HCT116 (cell line): ENCODE measurements at regions not wholly inside any gene's neighbourhood (a gene's known extent, or its start where the extent isn't known, plus 50 kb on each side); places are given as distances from the start of the nearest gene placed in this dataset.

Source experiments
- ATAC-seq: fragments of 200-7000 bp; cut with Tn5 transposase; 2 replicates; pipeline ENCODE4 v1.9.1; 2020; ENCODE audit warnings: mild to moderate bottlenecking, moderate library complexity
- BruUV-seq: library from RNA; stranded (reverse); fragments of 400-500 nt; replicated peaks from 2 replicates; lab custom pipeline; 2021; lab: Mats Ljungman, UMichigan
- CTCF ChIA-PET: fragments of 300-600 bp; sonication (Branson Sonifier 250); formaldehyde crosslinking; loops from one replicate; lab custom pipeline; 2021; ENCODE audit warnings: antibody characterized with exemption; lab: Charles Lee
- POLR2A ChIA-PET: fragments of 300-600, 350-600 bp; sonication (Branson Sonifier 250); formaldehyde crosslinking; loops from one replicate; lab custom pipeline; 2021; ENCODE audit warnings: antibody characterized with exemption; lab: Charles Lee
- RAD21 ChIA-PET, 2 experiments: fragments of 300-600 bp; sonication (Branson Sonifier 250); formaldehyde crosslinking; loops; one replicate each; lab custom pipeline; 2023; ENCODE audit warnings: low total read pairs in 2 of 2; ENCODE audit not compliant: uncharacterized antibody in 2 of 2, unreplicated experiment in 2 of 2, low non-redundant PET in 1 of 2; lab: Charles Lee
- DNase-seq: peaks from one replicate; pipeline ENCODE4 v3.0.0-alpha.2; 2010; ENCODE audit warnings: low read depth, low spot score
- H2AFZ ChIP-seq: fragments of 200-600 bp; shearing (Covaris generic), sonication (generic); 2 replicates; pipeline ENCODE4 v1.6.1; 2017; ENCODE audit warnings: low read depth, mixed run types, mixed read lengths, antibody characterized with exemption, low read length; ENCODE audit not compliant: poor library complexity, severe bottlenecking
- H3K27ac ChIP-seq: 2 replicates; pipeline ENCODE4 v1.5.1; 2012; ENCODE audit warnings: low read depth, low read length
- H3K27me3 ChIP-seq: fragments of 200-600 bp; sonication (generic); 2 replicates; pipeline ENCODE4 v1.6.1; 2016; ENCODE audit warnings: mixed run types, low read length, mixed read lengths; ENCODE audit not compliant: insufficient read depth
- H3K36me3 ChIP-seq, 2 experiments: fragments of 200-500 bp in 1 of 2; fragments of 200-600 bp in 1 of 2; sonication (Bioruptor generic) in 1 of 2; sonication (generic) in 1 of 2; 2 replicates each; pipeline versions ENCODE4 v1.5.1 to v1.6.1; 2014 to 2016; ENCODE audit warnings: low read length in 2 of 2, inconsistent platforms in 1 of 2, mixed read lengths in 1 of 2, mixed run types in 1 of 2; ENCODE audit not compliant: insufficient read depth in 2 of 2, control insufficient read depth in 1 of 2
- H3K4me1 ChIP-seq, 2 experiments: fragments of 200-600 bp in 1 of 2; sonication (generic) in 1 of 2; 2 replicates each; pipeline versions ENCODE4 v1.5.1 to v1.6.1; 2012 to 2017; ENCODE audit warnings: low read length in 2 of 2, inconsistent platforms in 1 of 2, mild to moderate bottlenecking in 1 of 2, mixed read lengths in 1 of 2, mixed run types in 1 of 2, moderate library complexity in 1 of 2; ENCODE audit not compliant: insufficient read depth in 2 of 2, control insufficient read depth in 1 of 2
- H3K4me2 ChIP-seq: fragments of 200-600 bp; sonication (generic); 2 replicates; pipeline ENCODE4 v1.6.1; 2017; ENCODE audit warnings: mixed run types, low read length, mixed read lengths
- H3K4me3 ChIP-seq, 2 experiments: fragments of 200-600 bp in 1 of 2; sonication (generic) in 1 of 2; replicated peaks in 1 of 2; 2 replicates each; pipeline ENCODE4 v1.5.1; 2011 to 2016; ENCODE audit warnings: low read length in 2 of 2, control low read depth in 1 of 2, low read depth in 1 of 2, mild to moderate bottlenecking in 1 of 2, mixed read lengths in 1 of 2, mixed run types in 1 of 2
- H3K79me2 ChIP-seq: fragments of 200-600 bp; sonication (generic); 2 replicates; pipeline ENCODE4 v1.6.1; 2017; ENCODE audit warnings: mild to moderate bottlenecking, mixed run types, low read length, moderate library complexity, mixed read lengths; ENCODE audit not compliant: insufficient read depth
- H3K9ac ChIP-seq: fragments of 200-600 bp; sonication (generic); 2 replicates; pipeline ENCODE4 v1.6.1; 2016; ENCODE audit warnings: low read length, mixed read lengths
- H3K9me2 ChIP-seq: fragments of 200-600 bp; sonication (generic), shearing (Covaris generic); 2 replicates; pipeline ENCODE4 v1.6.1; 2017; ENCODE audit warnings: mixed run types, mild to moderate bottlenecking, moderate library complexity; ENCODE audit not compliant: insufficient read depth
- H3K9me3 ChIP-seq, 2 experiments: fragments of 200-500 bp in 1 of 2; fragments of 200-600 bp in 1 of 2; sonication (Bioruptor generic) in 1 of 2; sonication (generic) in 1 of 2; 2 replicates each; pipeline ENCODE4 v1.6.1; 2014 to 2017; ENCODE audit warnings: low read length in 2 of 2, mixed read lengths in 2 of 2, inconsistent platforms in 1 of 2, low read depth in 1 of 2, mild to moderate bottlenecking in 1 of 2, mixed run types in 1 of 2, moderate library complexity in 1 of 2; ENCODE audit not compliant: control insufficient read depth in 1 of 2, insufficient read depth in 1 of 2
- H4K20me1 ChIP-seq: fragments of 200-600 bp; sonication (generic), shearing (Covaris generic); 2 replicates; pipeline ENCODE4 v1.6.1; 2017; ENCODE audit warnings: mixed run types, mild to moderate bottlenecking, moderate library complexity; ENCODE audit not compliant: insufficient read depth
- CBX3 ChIP-seq: IDR thresholded peaks from 2 replicates; pipeline ENCODE4 v1.6.1; 2012; ENCODE audit warnings: low read depth
- CEBPB ChIP-seq: IDR thresholded peaks from 2 replicates; pipeline ENCODE4 v1.6.1; 2012; ENCODE audit warnings: low read depth
- CTCF ChIP-seq, 3 experiments: fragments of 200-600 bp in 1 of 3; sonication (generic) in 1 of 3; IDR thresholded peaks in 2 of 3; conservative IDR thresholded peaks in 1 of 3; 2 replicates each; pipeline ENCODE4 v1.5.1; 2012 to 2017; ENCODE audit warnings: low read depth in 2 of 3, low read length in 2 of 3, antibody characterized with exemption in 1 of 3, borderline replicate concordance in 1 of 3, control low read depth in 1 of 3, mild to moderate bottlenecking in 1 of 3, mixed read lengths in 1 of 3, mixed run types in 1 of 3, moderate library complexity in 1 of 3; ENCODE audit not compliant: insufficient read depth in 1 of 3
- EGR1 ChIP-seq: IDR thresholded peaks from 2 replicates; pipeline ENCODE4 v1.6.1; 2012; ENCODE audit warnings: low read depth
- EZH2 ChIP-seq: fragments of 200-600 bp; sonication (generic); IDR thresholded peaks from 2 replicates; pipeline ENCODE4 v1.6.1; 2017; ENCODE audit warnings: antibody characterized with exemption, mixed run types
- EZH2phosphoT487 ChIP-seq: fragments of 200-600 bp; IDR thresholded peaks from 2 replicates; pipeline ENCODE4 v1.6.1; 2018; ENCODE audit warnings: antibody characterized with exemption, borderline replicate concordance
- FOSL1 ChIP-seq: IDR thresholded peaks from 2 replicates; pipeline ENCODE4 v1.6.1; 2012; ENCODE audit warnings: low read depth
- MAX ChIP-seq: IDR thresholded peaks from 2 replicates; pipeline ENCODE4 v1.6.1; 2012
- POLR2A ChIP-seq: IDR thresholded peaks from 2 replicates; pipeline ENCODE4 v1.7.0; 2011; ENCODE audit warnings: borderline replicate concordance; ENCODE audit not compliant: insufficient read depth, insufficient read length; ENCODE audit errors: extremely low read depth
- RAD21 ChIP-seq: IDR thresholded peaks from 2 replicates; pipeline ENCODE4 v1.6.1; 2012; ENCODE audit warnings: low read depth, mild to moderate bottlenecking
- SIN3A ChIP-seq: IDR thresholded peaks from 2 replicates; pipeline ENCODE4 v1.6.1; 2012; ENCODE audit warnings: low read depth
- SP1 ChIP-seq: IDR thresholded peaks from 2 replicates; pipeline ENCODE4 v1.6.1; 2012; ENCODE audit warnings: low read depth
- SRF ChIP-seq: IDR thresholded peaks from 2 replicates; pipeline ENCODE4 v1.6.1; 2012; ENCODE audit warnings: low read depth
- TCF7L2 ChIP-seq: IDR thresholded peaks from 2 replicates; pipeline ENCODE4 v1.7.0; 2011; ENCODE audit warnings: borderline replicate concordance, inconsistent platforms; ENCODE audit not compliant: insufficient read depth, insufficient read length; ENCODE audit errors: extremely low read depth
- YY1 ChIP-seq: IDR thresholded peaks from 2 replicates; pipeline ENCODE4 v1.6.1; 2011; ENCODE audit warnings: low read length, low read depth, moderate library complexity, mild to moderate bottlenecking; ENCODE audit not compliant: insufficient replicate concordance; ENCODE audit errors: extremely low read depth
- ZFX ChIP-seq: fragments of 450-650 bp; IDR thresholded peaks from 2 replicates; pipeline ENCODE4 v1.6.1; 2017
- intact Hi-C: fragments of 100-400 bp; cut with micrococcal nuclease; formaldehyde crosslinking; loops from 2 replicates; pipeline ENCODE4 v1.10.0; 2022
- TF ChIP-seq, protein P1 (sequence below): IDR thresholded peaks from 2 replicates; pipeline ENCODE4 v1.6.1; 2012
- TF ChIP-seq, protein P2 (sequence below): IDR thresholded peaks from 2 replicates; pipeline ENCODE4 v1.6.1; 2012; ENCODE audit warnings: low read depth

GRCh38 chr16:88131966-88132365 lies 180.7 kb downstream of the BANP start:
- no peak for ATAC-seq
- H2AFZ ChIP-seq = no peak overlapping the region
- no peak overlapping the region for H3K4me2 ChIP-seq
- H3K27ac ChIP-seq = no peak overlapping the region
- no peaks in the 10 kb centered on the region for H3K9me2 ChIP-seq
- no peaks in the 10 kb centered on the region for H3K4me1 ChIP-seq
- H3K27me3 ChIP-seq = no peaks in the 10 kb centered on the region
- POLR2A ChIA-PET = no interaction called here
- H3K4me3 ChIP-seq = no peak overlapping the region
- no peaks in the 10 kb centered on the region for H4K20me1 ChIP-seq
- RAD21 ChIA-PET = no interaction called here
- CTCF ChIA-PET = no interaction called here
- no peaks in the 10 kb centered on the region for H3K9me3 ChIP-seq
- H3K79me2 ChIP-seq = no peaks in the 10 kb centered on the region
- no peak overlapping the region for H3K9ac ChIP-seq
- no peak for DNase-seq
- intact Hi-C loops = no loop called here
- BruUV-seq = no TSS peak
- no peaks in the 10 kb centered on the region for H3K36me3 ChIP-seq
- TF ChIP-seq, protein P1, sequence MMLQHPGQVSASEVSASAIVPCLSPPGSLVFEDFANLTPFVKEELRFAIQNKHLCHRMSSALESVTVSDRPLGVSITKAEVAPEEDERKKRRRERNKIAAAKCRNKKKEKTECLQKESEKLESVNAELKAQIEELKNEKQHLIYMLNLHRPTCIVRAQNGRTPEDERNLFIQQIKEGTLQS = no peak
- TF ChIP-seq RAD21 = no peak
- no peak for TF ChIP-seq SP1
- no peak for TF ChIP-seq SIN3A
- TF ChIP-seq EGR1 = no peak
- no peak for TF ChIP-seq MAX
- TF ChIP-seq EZH2phosphoT487 = no peak
- no peak for TF ChIP-seq CBX3
- TF ChIP-seq YY1 = no peak
- no peak for TF ChIP-seq FOSL1
- no peak for TF ChIP-seq TCF7L2
- no peak for TF ChIP-seq EZH2
- TF ChIP-seq, protein P2, sequence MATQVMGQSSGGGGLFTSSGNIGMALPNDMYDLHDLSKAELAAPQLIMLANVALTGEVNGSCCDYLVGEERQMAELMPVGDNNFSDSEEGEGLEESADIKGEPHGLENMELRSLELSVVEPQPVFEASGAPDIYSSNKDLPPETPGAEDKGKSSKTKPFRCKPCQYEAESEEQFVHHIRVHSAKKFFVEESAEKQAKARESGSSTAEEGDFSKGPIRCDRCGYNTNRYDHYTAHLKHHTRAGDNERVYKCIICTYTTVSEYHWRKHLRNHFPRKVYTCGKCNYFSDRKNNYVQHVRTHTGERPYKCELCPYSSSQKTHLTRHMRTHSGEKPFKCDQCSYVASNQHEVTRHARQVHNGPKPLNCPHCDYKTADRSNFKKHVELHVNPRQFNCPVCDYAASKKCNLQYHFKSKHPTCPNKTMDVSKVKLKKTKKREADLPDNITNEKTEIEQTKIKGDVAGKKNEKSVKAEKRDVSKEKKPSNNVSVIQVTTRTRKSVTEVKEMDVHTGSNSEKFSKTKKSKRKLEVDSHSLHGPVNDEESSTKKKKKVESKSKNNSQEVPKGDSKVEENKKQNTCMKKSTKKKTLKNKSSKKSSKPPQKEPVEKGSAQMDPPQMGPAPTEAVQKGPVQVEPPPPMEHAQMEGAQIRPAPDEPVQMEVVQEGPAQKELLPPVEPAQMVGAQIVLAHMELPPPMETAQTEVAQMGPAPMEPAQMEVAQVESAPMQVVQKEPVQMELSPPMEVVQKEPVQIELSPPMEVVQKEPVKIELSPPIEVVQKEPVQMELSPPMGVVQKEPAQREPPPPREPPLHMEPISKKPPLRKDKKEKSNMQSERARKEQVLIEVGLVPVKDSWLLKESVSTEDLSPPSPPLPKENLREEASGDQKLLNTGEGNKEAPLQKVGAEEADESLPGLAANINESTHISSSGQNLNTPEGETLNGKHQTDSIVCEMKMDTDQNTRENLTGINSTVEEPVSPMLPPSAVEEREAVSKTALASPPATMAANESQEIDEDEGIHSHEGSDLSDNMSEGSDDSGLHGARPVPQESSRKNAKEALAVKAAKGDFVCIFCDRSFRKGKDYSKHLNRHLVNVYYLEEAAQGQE = no peak
- no peak for TF ChIP-seq SRF
- TF ChIP-seq CTCF (IDR thresholded peaks at IDR 0.05 in 2 of 3, conservative IDR thresholded peaks at IDR 0.05 in 1 of 3; ENCODE audit: borderline replicate concordance in 1 of 3, insufficient read depth in 1 of 3, low read depth in 2 of 3, low read length in 2 of 3) = no peak
- no peak for TF ChIP-seq POLR2A
- no peak for TF ChIP-seq CEBPB
- no peak for TF ChIP-seq ZFX
